Thoracic aorta (tissue), 2 donors: ENCODE measurements at regions not wholly inside any gene's neighbourhood (a gene's known extent, or its start where the extent isn't known, plus 50 kb on each side); places are given as distances from the start of the nearest gene placed in this dataset.

Experiments used
- ATAC-seq: fragments of 150-250 bp; one replicate; pipeline ENCODE4 v1.8.0; 2017; ENCODE audit warnings: low read depth; ENCODE audit not compliant: insufficient number of reproducible peaks, low FRiP score
- DNase-seq: peaks from one replicate; pipeline ENCODE4 v3.0.0-alpha.2; 2020; ENCODE audit warnings: low spot score
- H3K27ac ChIP-seq, 2 donors: fragments of 200-600 bp; sonication (generic); 1 replicate in 1 of 2; 2 replicates in 1 of 2; pipeline ENCODE4 v1.5.1; 2016; ENCODE audit warnings: mild to moderate bottlenecking in 2 of 2, moderate library complexity in 2 of 2
- H3K27me3 ChIP-seq: fragments of 200-600 bp; sonication (generic); replicated peaks from 2 replicates; pipeline ENCODE4 v1.6.0; 2016; ENCODE audit warnings: mild to moderate bottlenecking; ENCODE audit not compliant: insufficient read depth
- H3K36me3 ChIP-seq: fragments of 200-600 bp; sonication (generic); one replicate; pipeline ENCODE4 v1.5.1; 2016
- H3K4me1 ChIP-seq, 2 donors: fragments of 200-600 bp; sonication (generic); 1 replicate in 1 of 2; 2 replicates in 1 of 2; pipeline versions ENCODE4 v1.5.1 to v1.6.0; 2016; ENCODE audit warnings: low read depth in 2 of 2, mild to moderate bottlenecking in 1 of 2; ENCODE audit not compliant: control insufficient read depth in 1 of 2
- H3K4me3 ChIP-seq: fragments of 200-600 bp; sonication (generic); 2 replicates; pipeline ENCODE4 v1.5.1; 2016; ENCODE audit warnings: mild to moderate bottlenecking
- H3K9me3 ChIP-seq: fragments of 200-600 bp; sonication (generic); 2 replicates; pipeline ENCODE4 v1.5.1; 2016
- CTCF ChIP-seq: fragments of 200-600 bp; sonication (generic); IDR thresholded peaks from one replicate; pipeline ENCODE4 v1.5.1; 2019; ENCODE audit warnings: antibody characterized with exemption

GRCh38 chr18:10057401-10057893 is 143.6 kb downstream of the VAPA start:
- H3K4me1 ChIP-seq, result peaks cover 15 to 24% of the 10 kb centered on the region in 2 donors
- DNase-seq, result no peak
- ATAC-seq, result peak; percentile 38

GRCh38 chr18:10057894-10058791 is 144.3 kb downstream of the VAPA start:
- no peak for DNase-seq
- Histone ChIP-seq H3K4me3 (no peak overlapping the region), H3K27me3 (no peaks in the 10 kb centered on the region), H3K27ac (peak overlapping the region; percentile 25 to 53), H3K9me3 (no peaks in the 10 kb centered on the region), H3K4me1 (peaks cover 12 to 17% of the 10 kb centered on the region in 2 donors), H3K36me3 (no peaks in the 10 kb centered on the region)
- ATAC-seq, result peak; percentile 44
- TF ChIP-seq CTCF, result no peak

More at GRCh38 chr18:10057401-10057893, 143.6 kb downstream of the VAPA start:
- Histone ChIP-seq H3K27me3 (no peaks in the 10 kb centered on the region), H3K4me3 (no peak overlapping the region), H3K36me3 (no peaks in the 10 kb centered on the region), H3K9me3 (no peaks in the 10 kb centered on the region), H3K27ac (peak overlapping the region in 1 of 2 donors; percentile 53)
- no peak for TF ChIP-seq CTCF

- Histone ChIP-seq H3K27ac (no peak overlapping the region), H3K4me1 (peaks cover 12 to 17% of the 10 kb centered on the region in 2 donors), H3K9me3 (no peaks in the 10 kb centered on the region), H3K27me3 (no peaks in the 10 kb centered on the region), H3K36me3 (no peaks in the 10 kb centered on the region), H3K4me3 (peak overlapping the region; percentile 27)
- ATAC-seq, result no peak
- DNase-seq, result no peak
- no peak for TF ChIP-seq CTCF
Measured at GRCh38 chr18:10059610-10060468, 146.0 kb downstream of the VAPA start.

GRCh38 chr18:10060469-10060782 is 146.6 kb downstream of the VAPA start:
- no peak overlapping the region for H3K4me3 ChIP-seq
- DNase-seq, result no peak
- no peak overlapping the region for H3K27ac ChIP-seq
- H3K27me3 ChIP-seq, result no peaks in the 10 kb centered on the region
- no peak for TF ChIP-seq CTCF
- no peak for ATAC-seq
- no peaks in the 10 kb centered on the region for H3K36me3 ChIP-seq
- no peaks in the 10 kb centered on the region for H3K9me3 ChIP-seq
- H3K4me1 ChIP-seq, result peaks cover 12 to 17% of the 10 kb centered on the region in 2 donors

- DNase-seq, result no peak
- TF ChIP-seq CTCF, result no peak
- H3K36me3 ChIP-seq, result no peaks in the 10 kb centered on the region
- no peak overlapping the region for H3K27ac ChIP-seq
- peaks cover 12 to 17% of the 10 kb centered on the region in 2 donors for H3K4me1 ChIP-seq
- no peak overlapping the region for H3K4me3 ChIP-seq
- no peaks in the 10 kb centered on the region for H3K27me3 ChIP-seq
- H3K9me3 ChIP-seq, result no peaks in the 10 kb centered on the region
- no peak for ATAC-seq
Measured at GRCh38 chr18:10060841-10061240, 147.0 kb downstream of the VAPA start.
